WI38 (cell line): ENCODE measurements at regions not wholly inside any gene's neighbourhood (a gene's known extent, or its start where the extent isn't known, plus 50 kb on each side); places are given as distances from the start of the nearest gene placed in this dataset.
A peak's percentile ranks its signal among the peaks of the same experiment; 100 is the strongest.

Experiments used
- H3K4me3 ChIP-seq: 2 replicates; pipeline ENCODE4 v1.5.1; 2011; ENCODE audit warnings: low read depth, mild to moderate bottlenecking, control low read depth, low read length
- CTCF ChIP-seq: IDR thresholded peaks from 2 replicates; pipeline ENCODE4 v1.5.1; 2012; ENCODE audit warnings: low read depth, mild to moderate bottlenecking, control low read depth, low read length

- no peak overlapping the region for H3K4me3 ChIP-seq
- TF ChIP-seq CTCF, result peak; percentile 61
These were observed 77.9 kb downstream of the TNFAIP3 start for GRCh38 chr6:137944793-137945498.

GRCh38 chr6:137949686-137950390, 82.8 kb downstream of the TNFAIP3 start:
- no peak for TF ChIP-seq CTCF
- no peak overlapping the region for H3K4me3 ChIP-seq

GRCh38 chr6:137950581-137950980, 83.5 kb downstream of the TNFAIP3 start:
- no peak for TF ChIP-seq CTCF
- no peak overlapping the region for H3K4me3 ChIP-seq

- H3K4me3 ChIP-seq, result no peak overlapping the region
- no peak for TF ChIP-seq CTCF
These were observed 84.1 kb downstream of the TNFAIP3 start for GRCh38 chr6:137951064-137951597.

- H3K4me3 ChIP-seq, result no peak overlapping the region
- TF ChIP-seq CTCF, result no peak
These were observed 85.2 kb downstream of the TNFAIP3 start for GRCh38 chr6:137952247-137952646.

- H3K4me3 ChIP-seq, result no peak overlapping the region
- no peak for TF ChIP-seq CTCF
These were observed 86.7 kb downstream of the TNFAIP3 start for GRCh38 chr6:137953761-137954160.

- TF ChIP-seq CTCF, result no peak
- no peak overlapping the region for H3K4me3 ChIP-seq
These were observed 87.2 kb downstream of the TNFAIP3 start for GRCh38 chr6:137954253-137954652.
